AG04450 (cell line): ENCODE measurements at regions not wholly inside any gene's neighbourhood (a gene's known extent, or its start where the extent isn't known, plus 50 kb on each side); places are given as distances from the start of the nearest gene placed in this dataset.

ENCODE experiments used
- CTCF ChIA-PET: fragments of 300-600, 350-600 bp; formaldehyde crosslinking; extraction: SDS; loops from one replicate; lab custom pipeline; 2022; ENCODE audit warnings: antibody characterized with exemption, inconsistent platforms; lab: Charles Lee
- POLR2A ChIA-PET: fragments of 350-600 bp; formaldehyde crosslinking; extraction: SDS; loops from one replicate; lab custom pipeline; 2021; ENCODE audit warnings: antibody characterized with exemption, inconsistent platforms; lab: Yijun Ruan, JAX
- DNase-seq: peaks from one replicate; pipeline ENCODE4 v3.0.0-alpha.2; 2011; ENCODE audit warnings: low read depth, low spot score
- H3K27ac ChIP-seq: one replicate; pipeline ENCODE4 v1.5.1; 2012; ENCODE audit warnings: low read depth, low read length, control low read depth
- H3K27me3 ChIP-seq: one replicate; pipeline ENCODE4 v1.6.0; 2012; ENCODE audit warnings: low read length; ENCODE audit not compliant: control insufficient read depth, insufficient read depth
- H3K4me3 ChIP-seq: 2 replicates; pipeline ENCODE4 v1.5.1; 2011; ENCODE audit warnings: mild to moderate bottlenecking, low read depth, low read length, control low read depth
- H3K9me3 ChIP-seq: 2 replicates; pipeline ENCODE4 v1.5.1; 2012; ENCODE audit warnings: low read length; ENCODE audit not compliant: control insufficient read depth, insufficient read depth
- CTCF ChIP-seq: IDR thresholded peaks from 2 replicates; pipeline ENCODE4 v1.5.1; 2011; ENCODE audit warnings: low read depth, low read length, control low read depth, inconsistent platforms

- ChIA-PET CTCF (interaction anchor here (0.6 to 1.0 kb wide), 2 partner anchors 33 to 1682 kb away, joined by 3 to 4 read pairs; a partner anchor contains a TSS), POLR2A (interaction anchor here (0.7 to 6.6 kb wide), 20 partner anchors 15 to 989 kb away, joined by 3 to 545 read pairs (median 14); a partner anchor contains a TSS)
- DNase-seq: no peak
- TF ChIP-seq CTCF: no peak
- H3K27me3 ChIP-seq: no peaks in the 10 kb centered on the region
- H3K27ac ChIP-seq: peak overlapping the region; percentile 97
- H3K9me3 ChIP-seq: no peaks in the 10 kb centered on the region; the same call in 1 of the 2 replicates
- peak overlapping the region; percentile 83 for H3K4me3 ChIP-seq
Observed at GRCh38 chr6:26156850-26157250, 69.6 kb downstream of the HFE start.

GRCh38 chr6:26157251-26158075 is 70.2 kb downstream of the HFE start:
- DNase-seq: peak; percentile 96
- H3K27me3 ChIP-seq: no peaks in the 10 kb centered on the region

GRCh38 chr6:26158076-26158580 is 70.9 kb downstream of the HFE start:
- no peak for DNase-seq
- Histone ChIP-seq H3K27me3 (no peaks in the 10 kb centered on the region), H3K4me3 (peak overlapping the region; percentile 75), H3K9me3 (no peaks in the 10 kb centered on the region; the same call in 1 of the 2 replicates), H3K27ac (peak overlapping the region; percentile 89)
- ChIA-PET POLR2A (interaction anchor here (0.7 to 6.6 kb wide), 25 partner anchors 13 to 1735 kb away, joined by 3 to 545 read pairs (median 13); a partner anchor contains a TSS), CTCF (interaction anchor here (0.8 to 1.2 kb wide), 3 partner anchors 54 to 132 kb away, joined by 3 to 4 read pairs (median 4); a partner anchor contains a TSS)
- TF ChIP-seq CTCF: no peak

More at GRCh38 chr6:26157251-26158075, 70.2 kb downstream of the HFE start:
- no peaks in the 10 kb centered on the region; the same call in 1 of the 2 replicates for H3K9me3 ChIP-seq
- no peak for TF ChIP-seq CTCF
- peak overlapping the region; percentile 83 for H3K4me3 ChIP-seq
- peak overlapping the region; percentile 97 for H3K27ac ChIP-seq
- ChIA-PET CTCF (interaction anchor here (0.6 to 1.0 kb wide), 2 partner anchors 33 to 1682 kb away, joined by 3 to 4 read pairs; a partner anchor contains a TSS), POLR2A (interaction anchor here (0.8 to 6.6 kb wide), 26 partner anchors 13 to 1681 kb away, joined by 3 to 545 read pairs (median 12); a partner anchor contains a TSS)

- DNase-seq: no peak
- no peaks in the 10 kb centered on the region for H3K27me3 ChIP-seq
- peak overlapping the region; percentile 89 for H3K27ac ChIP-seq
- POLR2A ChIA-PET: interaction anchor here (0.6 to 6.6 kb wide), 28 partner anchors 12 to 1734 kb away, joined by 3 to 545 read pairs (median 10); a partner anchor contains a TSS
- no peaks in the 10 kb centered on the region; the same call in 1 of the 2 replicates for H3K9me3 ChIP-seq
- peak overlapping the region; percentile 75 for H3K4me3 ChIP-seq
- no peak for TF ChIP-seq CTCF
- CTCF ChIA-PET: interaction anchor here (0.7 to 1.8 kb wide), 5 partner anchors 17 to 133 kb away, joined by 3 to 7 read pairs (median 4); a partner anchor contains a TSS
Observed at GRCh38 chr6:26158581-26159356, 71.5 kb downstream of the HFE start.
